ENCODE measurements at regions not wholly inside any gene's neighbourhood (a gene's known extent, or its start where the extent isn't known, plus 50 kb on each side); places are given as distances from the start of the nearest gene placed in this dataset.

DNA sequence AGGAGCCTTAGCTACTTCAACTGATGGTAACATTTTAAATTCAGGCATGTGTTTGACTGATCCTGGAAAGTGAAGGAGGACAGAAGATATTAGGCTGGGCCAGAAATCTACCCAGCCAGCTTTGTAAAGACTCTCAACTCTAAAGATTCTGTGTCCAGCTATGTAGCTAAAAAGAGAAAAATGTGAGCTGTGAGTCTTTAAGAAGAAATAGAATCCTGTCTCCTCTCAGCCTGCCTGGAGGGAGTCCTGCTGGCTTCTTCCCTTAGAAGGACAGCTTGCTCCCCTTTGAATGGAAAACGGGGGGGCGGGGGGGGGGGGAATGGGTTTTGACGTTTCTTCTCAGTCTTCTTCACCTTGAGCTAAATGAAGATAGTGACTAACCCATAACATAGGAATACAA, 54.3 kb upstream of the INTU start:
- TF ChIP-seq, protein P1, sequence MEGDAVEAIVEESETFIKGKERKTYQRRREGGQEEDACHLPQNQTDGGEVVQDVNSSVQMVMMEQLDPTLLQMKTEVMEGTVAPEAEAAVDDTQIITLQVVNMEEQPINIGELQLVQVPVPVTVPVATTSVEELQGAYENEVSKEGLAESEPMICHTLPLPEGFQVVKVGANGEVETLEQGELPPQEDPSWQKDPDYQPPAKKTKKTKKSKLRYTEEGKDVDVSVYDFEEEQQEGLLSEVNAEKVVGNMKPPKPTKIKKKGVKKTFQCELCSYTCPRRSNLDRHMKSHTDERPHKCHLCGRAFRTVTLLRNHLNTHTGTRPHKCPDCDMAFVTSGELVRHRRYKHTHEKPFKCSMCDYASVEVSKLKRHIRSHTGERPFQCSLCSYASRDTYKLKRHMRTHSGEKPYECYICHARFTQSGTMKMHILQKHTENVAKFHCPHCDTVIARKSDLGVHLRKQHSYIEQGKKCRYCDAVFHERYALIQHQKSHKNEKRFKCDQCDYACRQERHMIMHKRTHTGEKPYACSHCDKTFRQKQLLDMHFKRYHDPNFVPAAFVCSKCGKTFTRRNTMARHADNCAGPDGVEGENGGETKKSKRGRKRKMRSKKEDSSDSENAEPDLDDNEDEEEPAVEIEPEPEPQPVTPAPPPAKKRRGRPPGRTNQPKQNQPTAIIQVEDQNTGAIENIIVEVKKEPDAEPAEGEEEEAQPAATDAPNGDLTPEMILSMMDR (IDR thresholded peaks at IDR 0.05; ENCODE audit: insufficient read depth, low read depth, low read length, missing control alignments): no peak
- DNase-seq (ENCODE audit: low read depth): no peak
- no peak overlapping the region for H3K4me3 ChIP-seq (ENCODE audit: low read depth, low read length)

DNA sequence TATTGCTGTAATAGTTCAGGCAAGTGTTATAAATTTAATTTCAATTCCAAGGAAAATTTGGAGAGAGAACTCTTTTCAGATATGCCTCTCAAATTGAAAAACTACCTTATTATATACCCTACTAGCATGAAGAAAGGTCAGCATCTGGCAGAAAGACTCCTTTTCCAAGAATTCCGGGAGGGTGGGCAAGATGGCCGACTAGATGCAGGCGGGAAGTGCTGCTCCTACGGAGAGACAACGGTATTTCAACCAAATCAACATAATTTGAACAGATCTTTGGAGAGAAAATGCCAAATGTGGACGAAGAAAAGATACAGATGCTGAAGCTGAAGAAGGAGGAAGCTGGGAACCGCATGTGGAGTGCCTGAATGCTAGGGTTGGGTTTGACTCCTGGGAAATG, 53.8 kb upstream of the INTU start:
- H3K4me3 ChIP-seq (ENCODE audit: low read depth, low read length): no peak overlapping the region
- DNase-seq (ENCODE audit: low read depth): no peak
- TF ChIP-seq, protein P1 (IDR thresholded peaks at IDR 0.05; ENCODE audit: insufficient read depth, low read depth, low read length, missing control alignments): no peak

DNA sequence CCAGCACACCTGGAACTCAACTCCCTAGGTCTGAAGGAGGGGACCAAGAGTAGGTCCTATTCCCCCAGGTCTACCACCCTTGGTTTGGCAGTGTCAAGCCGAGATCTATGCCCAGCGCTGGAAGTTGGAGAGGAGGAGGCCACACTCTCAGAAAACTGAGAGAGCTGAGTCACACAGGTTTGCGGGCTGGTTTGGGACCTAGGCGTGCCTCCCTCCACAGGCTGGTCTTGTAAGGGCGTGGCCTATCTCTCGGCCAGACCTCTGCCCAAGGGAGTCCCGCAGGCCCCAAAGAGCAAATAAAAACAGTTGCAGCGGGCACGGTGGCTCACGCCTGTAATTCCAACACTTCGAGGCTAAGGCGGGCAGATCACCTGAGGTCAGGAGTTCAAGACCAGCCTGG, 52.9 kb upstream of the INTU start:
- H3K4me3 ChIP-seq (ENCODE audit: low read depth, low read length): no peak overlapping the region
- TF ChIP-seq, protein P1 (IDR thresholded peaks at IDR 0.05; ENCODE audit: insufficient read depth, low read depth, low read length, missing control alignments): no peak
- DNase-seq (ENCODE audit: low read depth): no peak

DNA sequence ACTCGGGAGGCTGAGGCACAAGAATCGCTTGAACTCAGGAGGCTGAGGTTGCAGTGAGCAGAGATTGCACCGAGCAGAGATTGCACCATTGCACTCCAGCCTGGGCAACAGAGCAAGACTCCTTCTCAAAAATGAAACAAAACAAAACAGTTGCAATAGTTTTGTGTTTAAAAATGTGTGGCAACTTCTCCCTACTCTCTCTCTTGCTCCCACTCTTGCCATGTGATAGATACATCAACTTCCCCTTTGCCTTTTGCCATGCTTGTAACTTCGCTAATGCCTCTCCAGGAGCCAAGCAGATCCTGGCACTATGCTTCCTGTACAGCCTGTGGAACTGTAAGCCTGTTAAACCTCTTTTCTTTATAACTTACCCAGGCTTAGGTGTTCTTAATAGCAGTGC, 52.5 kb upstream of the INTU start:
- H3K4me3 ChIP-seq (ENCODE audit: low read depth, low read length): no peak overlapping the region
- TF ChIP-seq, protein P1 (IDR thresholded peaks at IDR 0.05; ENCODE audit: insufficient read depth, low read depth, low read length, missing control alignments): no peak
- DNase-seq (ENCODE audit: low read depth): no peak

DNA sequence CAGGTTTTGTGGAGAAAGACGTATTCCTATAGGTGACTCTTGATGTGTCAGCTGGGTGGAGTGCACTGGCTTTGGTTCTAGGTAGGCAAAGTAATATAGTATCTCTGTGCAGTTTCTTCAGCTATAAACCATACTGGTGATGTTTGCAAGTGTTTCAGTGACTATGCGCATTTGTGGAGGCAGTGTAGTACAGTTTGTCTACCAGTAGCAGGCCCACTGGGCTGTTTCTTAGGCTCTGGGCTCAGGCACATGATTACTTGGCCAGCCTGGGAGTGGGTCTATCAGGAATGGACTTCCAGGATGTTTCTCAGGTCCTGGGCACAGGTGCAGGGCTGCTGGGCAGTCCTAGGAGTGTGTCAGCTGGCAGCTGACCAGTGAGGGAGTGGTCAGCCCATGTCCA, 51.9 kb upstream of the INTU start:
- no peak for DNase-seq (ENCODE audit: low read depth)
- no peak overlapping the region for H3K4me3 ChIP-seq (ENCODE audit: low read depth, low read length)
- TF ChIP-seq, protein P1 (IDR thresholded peaks at IDR 0.05; ENCODE audit: insufficient read depth, low read depth, low read length, missing control alignments): no peak

Data from GM12865 (cell line).